H1 (cell line): ENCODE measurements at regions not wholly inside any gene's neighbourhood (a gene's known extent, or its start where the extent isn't known, plus 50 kb on each side); places are given as distances from the start of the nearest gene placed in this dataset.

Source experiments
- CTCF ChIA-PET: fragments of 300-600 bp; sonication (Branson Sonifier 250); formaldehyde crosslinking; loops from one replicate; lab custom pipeline; 2021; ENCODE audit not compliant: partially characterized antibody; lab: Charles Lee
- POLR2A ChIA-PET: fragments of 300-600 bp; sonication (Branson Sonifier 250); formaldehyde crosslinking; loops from one replicate; lab custom pipeline; 2021; ENCODE audit warnings: inconsistent platforms; ENCODE audit not compliant: partially characterized antibody; lab: Charles Lee
- DNase-seq, 2 experiments: peaks; one replicate each; pipeline versions ENCODE4 v3.0.0 to v3.0.0-alpha.2; 2010 to 2022; ENCODE audit warnings: low spot score in 2 of 2, low read depth in 1 of 2, mixed read lengths in 1 of 2
- FAIRE-seq: peaks from 2 replicates; lab custom pipeline; 2011; peaks lifted over from hg19 to GRCh38; lab: Jason Lieb, UNC
- H2AFZ ChIP-seq: 2 replicates; pipeline ENCODE4 v1.8.1; 2012; ENCODE audit warnings: low read length, inconsistent platforms
- H2AK5ac ChIP-seq: 2 replicates; pipeline ENCODE4 v1.6.1; 2013; ENCODE audit warnings: low read depth, low read length
- H2BK120ac ChIP-seq: replicated peaks from 2 replicates; pipeline ENCODE3; 2013; ENCODE audit warnings: low read depth, low read length, inconsistent platforms
- H2BK12ac ChIP-seq: 2 replicates; pipeline ENCODE4 v1.6.1; 2013; ENCODE audit warnings: low read depth, low read length
- H2BK15ac ChIP-seq: 2 replicates; pipeline ENCODE4 v1.6.1; 2013; ENCODE audit warnings: low read length
- H2BK20ac ChIP-seq: 2 replicates; pipeline ENCODE4 v1.6.1; 2013; ENCODE audit warnings: low read length
- H2BK5ac ChIP-seq: 2 replicates; pipeline ENCODE4 v1.6.1; 2013; ENCODE audit warnings: low read depth, low read length
- H3K14ac ChIP-seq: 2 replicates; pipeline ENCODE4 v1.6.1; 2013; ENCODE audit warnings: inconsistent platforms; ENCODE audit not compliant: insufficient read length
- H3K18ac ChIP-seq: 2 replicates; pipeline ENCODE4 v1.6.1; 2013; ENCODE audit warnings: low read length; ENCODE audit errors: extremely low read depth
- H3K23ac ChIP-seq: 2 replicates; pipeline ENCODE4 v1.6.1; 2013; ENCODE audit warnings: inconsistent platforms; ENCODE audit not compliant: insufficient read length
- H3K23me2 ChIP-seq: 2 replicates; pipeline ENCODE4 v1.6.1; 2013; ENCODE audit warnings: low read depth, low read length
- H3K27ac ChIP-seq: 2 replicates; pipeline ENCODE4 v1.6.1; 2011; ENCODE audit warnings: low read depth, low read length, inconsistent platforms
- H3K27me3 ChIP-seq, 4 experiments: replicated peaks in 1 of 4; 1 replicate in 1 of 4; 2 replicates in 3 of 4; pipeline versions ENCODE4 v1.6.1 to v1.8.1; 2011 to 2013; ENCODE audit warnings: low read length in 3 of 4, mild to moderate bottlenecking in 3 of 4, inconsistent platforms in 2 of 4, mixed read lengths in 2 of 4, moderate library complexity in 1 of 4; ENCODE audit not compliant: control insufficient read depth in 3 of 4, insufficient read depth in 3 of 4; ENCODE audit errors: extremely low read depth in 1 of 4
- H3K36me3 ChIP-seq, 4 experiments: 2 replicates each; pipeline versions ENCODE4 v1.6.1 to v1.8.1; 2011 to 2013; ENCODE audit warnings: mild to moderate bottlenecking in 4 of 4, low read length in 3 of 4, moderate library complexity in 2 of 4, control low read depth in 1 of 4, inconsistent platforms in 1 of 4; ENCODE audit not compliant: insufficient read depth in 4 of 4, control insufficient read depth in 2 of 4
- H3K4ac ChIP-seq: replicated peaks from 2 replicates; pipeline ENCODE3; 2013; ENCODE audit warnings: low read length, low read depth, mixed read lengths, inconsistent platforms; ENCODE audit not compliant: insufficient read length
- H3K4me1 ChIP-seq, 4 experiments: replicated peaks in 1 of 4; 1 replicate in 1 of 4; 2 replicates in 3 of 4; pipeline versions ENCODE4 v1.6.1 to v1.8.1; 2011 to 2013; ENCODE audit warnings: low read length in 3 of 4, inconsistent platforms in 2 of 4, mixed read lengths in 1 of 4; ENCODE audit not compliant: insufficient read depth in 4 of 4, control insufficient read depth in 3 of 4
- H3K4me2 ChIP-seq, 2 experiments: 2 replicates each; pipeline versions ENCODE4 v1.6.1 to v1.8.1; 2011 to 2013; ENCODE audit warnings: low read depth in 2 of 2, low read length in 2 of 2, control low read depth in 1 of 2, inconsistent platforms in 1 of 2, mild to moderate bottlenecking in 1 of 2; ENCODE audit not compliant: insufficient read depth in 1 of 2
- H3K4me3 ChIP-seq, 4 experiments: fragments of 200-600, 300-600 bp in 1 of 4; sonication (generic), shearing (Covaris generic), sonication (Bioruptor Twin) in 1 of 4; 2 replicates each; pipeline versions ENCODE4 v1.5.1 to v1.8.1; 2011 to 2016; ENCODE audit warnings: low read length in 4 of 4, low read depth in 3 of 4, control low read depth in 2 of 4, inconsistent platforms in 2 of 4, mild to moderate bottlenecking in 2 of 4, mixed read lengths in 1 of 4, moderate library complexity in 1 of 4; ENCODE audit not compliant: insufficient read depth in 2 of 4; ENCODE audit errors: extremely low read depth in 1 of 4
- H3K56ac ChIP-seq: replicated peaks from 2 replicates; pipeline ENCODE3; 2013; ENCODE audit warnings: low read depth, mild to moderate bottlenecking, mixed read lengths, low read length, inconsistent platforms; ENCODE audit not compliant: insufficient read length
- H3K79me1 ChIP-seq: 2 replicates; pipeline ENCODE4 v1.6.1; 2013; ENCODE audit warnings: low read depth, low read length, control low read depth
- H3K79me2 ChIP-seq, 2 experiments: 2 replicates each; pipeline versions ENCODE4 v1.6.1 to v1.8.1; 2012 to 2013; ENCODE audit warnings: low read length in 2 of 2, mild to moderate bottlenecking in 2 of 2, inconsistent platforms in 1 of 2; ENCODE audit not compliant: insufficient read depth in 2 of 2, control insufficient read depth in 1 of 2
- H3K9ac ChIP-seq, 4 experiments: replicated peaks in 1 of 4; 1 replicate in 1 of 4; 2 replicates in 3 of 4; pipeline versions ENCODE4 v1.6.1 to v1.8.1; 2011 to 2013; ENCODE audit warnings: low read depth in 3 of 4, low read length in 3 of 4, control low read depth in 2 of 4, mild to moderate bottlenecking in 2 of 4, moderate library complexity in 2 of 4, inconsistent platforms in 1 of 4; ENCODE audit errors: extremely low read depth in 1 of 4
- H3K9me3 ChIP-seq, 2 experiments: 2 replicates each; pipeline versions ENCODE4 v1.6.1 to v1.8.1; 2012 to 2013; ENCODE audit warnings: mild to moderate bottlenecking in 2 of 2, moderate library complexity in 2 of 2, control low read depth in 1 of 2, inconsistent platforms in 1 of 2, low read depth in 1 of 2, low read length in 1 of 2, mixed read lengths in 1 of 2; ENCODE audit not compliant: insufficient read depth in 2 of 2
- H4K20me1 ChIP-seq, 2 experiments: replicated peaks in 1 of 2; 2 replicates each; pipeline versions ENCODE3 to v1.8.1; 2011 to 2013; ENCODE audit warnings: inconsistent platforms in 2 of 2, low read length in 2 of 2, mild to moderate bottlenecking in 1 of 2; ENCODE audit not compliant: insufficient read depth in 2 of 2, control insufficient read depth in 1 of 2
- H4K5ac ChIP-seq: 2 replicates; pipeline ENCODE4 v1.6.1; 2013; ENCODE audit warnings: low read length, low read depth, mixed read lengths, inconsistent platforms; ENCODE audit not compliant: insufficient read length
- H4K8ac ChIP-seq: 2 replicates; pipeline ENCODE4 v1.8.0; 2013; ENCODE audit warnings: mild to moderate bottlenecking, moderate library complexity, low read length, inconsistent platforms; ENCODE audit not compliant: insufficient read depth; ENCODE audit errors: extremely low read depth
- H4K91ac ChIP-seq: replicated peaks from 2 replicates; pipeline ENCODE3; 2013; ENCODE audit warnings: low read length, mixed read lengths, inconsistent platforms; ENCODE audit not compliant: insufficient read length
- CBX5 ChIP-seq: fragments of 300-800, 300-1000 bp; sonication (generic); IDR thresholded peaks from 2 replicates; pipeline ENCODE4 v1.7.1; 2016; ENCODE audit warnings: antibody characterized with exemption, low read length, low read depth
- CHD2 ChIP-seq: IDR thresholded peaks from 2 replicates; pipeline ENCODE4 v1.6.1; 2012; ENCODE audit warnings: low read length, improper control_type of control experiment
- FOSL1 ChIP-seq: IDR thresholded peaks from 2 replicates; pipeline ENCODE4 v1.6.1; 2011; ENCODE audit warnings: mild to moderate bottlenecking, low read depth, low read length, moderate library complexity; ENCODE audit not compliant: insufficient read depth
- RXRA ChIP-seq: IDR thresholded peaks from 2 replicates; pipeline ENCODE4 v1.6.1; 2011; ENCODE audit warnings: low read depth, mild to moderate bottlenecking, low read length, moderate library complexity; ENCODE audit not compliant: insufficient read depth
- whole genome bisulfite sequencing, 2 experiments: shearing (Covaris generic) in 1 of 2; methylation state at CpG; one replicate each; pipeline versions ENCODE4 v1.1.6 to v1.1.7; 2013 to 2015; ENCODE audit warnings: low lambda C conversion rate in 2 of 2, mixed read lengths in 2 of 2, inconsistent platforms in 1 of 2, low coverage in 1 of 2, missing lambda C conversion rate in 1 of 2; ENCODE audit not compliant: insufficient replicate concordance in 2 of 2, insufficient coverage in 1 of 2, insufficient read length in 1 of 2; ENCODE audit errors: extremely low coverage in 1 of 2, missing lambda C conversion rate in 1 of 2; 5-methylcytosine and 5-hydroxymethylcytosine counted together

DNA sequence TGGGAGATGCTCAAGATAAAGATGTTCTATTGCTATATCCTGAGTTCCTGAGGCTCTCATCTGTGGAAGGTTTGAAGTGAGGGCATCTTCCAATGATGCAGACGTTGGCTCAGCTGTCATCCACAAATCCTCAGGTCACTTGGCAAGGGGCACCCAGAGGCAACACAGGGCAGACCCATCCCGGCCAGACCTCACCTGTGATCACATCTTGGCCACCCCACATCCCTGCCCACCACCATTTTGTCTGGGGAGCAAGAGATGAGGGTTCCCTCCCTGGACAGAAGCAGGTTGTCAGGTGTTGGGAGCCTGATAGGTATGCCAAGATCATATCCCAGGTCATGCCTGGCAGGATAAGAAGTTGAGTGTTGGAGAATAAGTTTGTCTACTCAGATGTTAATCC is 918.2 kb upstream of the ZNF722 start:
- H4K91ac ChIP-seq, result no peak overlapping the region

More for the DNA sequence above, 918.2 kb upstream of the ZNF722 start:
- POLR2A ChIA-PET, result no interaction called here
- H4K5ac ChIP-seq, result no peak overlapping the region
- H3K79me2 ChIP-seq, result no peaks in the 10 kb centered on the region
- H3K4ac ChIP-seq, result no peak overlapping the region
- H3K18ac ChIP-seq, result no peak overlapping the region
- H3K27ac ChIP-seq, result no peak overlapping the region
- H3K9ac ChIP-seq, result no peak overlapping the region
- no peaks in the 10 kb centered on the region for H3K36me3 ChIP-seq
- 38% methylated on average over 2 of the region's 2 CpGs; no CpG with 5 or more reads in 1 of the 2 experiments for WGBS, 2 experiments
- H2AK5ac ChIP-seq, result no peak overlapping the region
- FAIRE-seq (no peak), DNase-seq (no peak)
- H2AFZ ChIP-seq, result no peak overlapping the region
- no peaks in the 10 kb centered on the region for H3K23me2 ChIP-seq
- no peak overlapping the region for H3K4me3 ChIP-seq
- no peak overlapping the region for H2BK120ac ChIP-seq
- H3K9me3 ChIP-seq, result peaks cover 69 to 87% of the 10 kb centered on the region in 2 experiments
- H3K56ac ChIP-seq, result no peak overlapping the region
- no peak overlapping the region for H2BK12ac ChIP-seq
- no peaks in the 10 kb centered on the region for H3K4me1 ChIP-seq
- no peak overlapping the region for H2BK15ac ChIP-seq
- H4K8ac ChIP-seq, result no peak overlapping the region
- TF ChIP-seq FOSL1 (no peak), CHD2 (no peak), CBX5 (no peak), RXRA (no peak)
- no peak overlapping the region for H2BK20ac ChIP-seq
- no peaks in the 10 kb centered on the region for H3K27me3 ChIP-seq
- CTCF ChIA-PET, result no interaction called here
- H3K14ac ChIP-seq, result no peak overlapping the region
- H3K79me1 ChIP-seq, result no peaks in the 10 kb centered on the region
- H2BK5ac ChIP-seq, result no peak overlapping the region
- no peak overlapping the region for H3K23ac ChIP-seq
- H4K20me1 ChIP-seq, result no peaks in the 10 kb centered on the region
- no peak overlapping the region for H3K4me2 ChIP-seq
